ENCODE measurements at regions not wholly inside any gene's neighbourhood (a gene's known extent, or its start where the extent isn't known, plus 50 kb on each side); places are given as distances from the start of the nearest gene placed in this dataset.

DNA sequence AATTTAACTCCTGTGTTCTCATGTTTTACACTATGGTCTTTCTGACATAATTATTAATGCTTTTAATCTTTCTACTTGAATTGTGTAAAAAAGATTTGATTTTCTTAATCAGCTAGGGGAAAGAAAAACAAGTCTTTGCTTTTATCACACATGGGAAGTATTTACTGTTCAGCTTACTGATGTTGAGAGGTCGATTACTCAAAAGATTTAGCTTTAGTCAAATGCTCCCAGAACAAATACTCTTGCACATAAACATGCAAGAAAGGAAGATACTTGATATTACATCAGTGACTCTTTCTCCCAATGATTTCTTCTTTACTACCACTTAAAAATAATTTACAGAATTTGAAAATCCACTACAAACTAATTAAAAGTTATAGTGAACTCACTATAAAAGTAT, 198.3 kb upstream of the FAT4 start:
- DNase-seq (ENCODE audit: low read depth, low spot score): no peak
- Histone ChIP-seq H3K9me3 (replicated peaks; ENCODE audit: control insufficient read depth, insufficient read depth, low read length) (no peaks in the 10 kb centered on the region), H3K27me3 (replicated peaks in 1 of 2; ENCODE audit: control insufficient read depth in 2 of 2, insufficient read depth in 2 of 2, low read length in 1 of 2) (no peaks in the 10 kb centered on the region), H3K4me1 (ENCODE audit: control insufficient read depth, insufficient read depth, low read length) (no peaks in the 10 kb centered on the region), H3K9ac (ENCODE audit: control insufficient read depth, insufficient read depth, low read length) (no peak overlapping the region), H3K27ac (ENCODE audit: control insufficient read depth, insufficient read depth) (no peak overlapping the region), H4K20me1 (ENCODE audit: control insufficient read depth, insufficient read depth) (no peaks in the 10 kb centered on the region), H3K4me3 (no peak overlapping the region), H2AFZ (ENCODE audit: control insufficient read depth, low read depth, low read length) (no peak overlapping the region), H3K4me2 (ENCODE audit: control insufficient read depth, insufficient read depth) (no peak overlapping the region), H3K79me2 (ENCODE audit: control insufficient read depth, insufficient read depth, low read length) (no peaks in the 10 kb centered on the region), H3K36me3 (ENCODE audit: control insufficient read depth in 2 of 2, insufficient read depth in 2 of 2, low read length in 1 of 2) (no peaks in the 10 kb centered on the region)
- RAD21 ChIA-PET (ENCODE audit: unreplicated experiment): no interaction called here
- WGBS (ENCODE audit: insufficient coverage, insufficient replicate concordance, low lambda C conversion rate, missing lambda C conversion rate): 0% methylated on average over 1 of the region's 1 CpG
- ATAC-seq: no peak
- SMC1A ChIA-PET (ENCODE audit: uncharacterized antibody, unreplicated experiment): no interaction called here
- POLR2A ChIA-PET: no interaction called here
- intact Hi-C loops (cut with micrococcal nuclease; ENCODE audit: unreplicated experiment) (no loop called here), in situ Hi-C loops (cut with MboI) (no loop called here)
- BruUV-seq (replicated peaks): no TSS peak
- no peak for FAIRE-seq
- CTCF ChIA-PET: no interaction called here
- TF ChIP-seq TCF7 (IDR thresholded peaks at IDR 0.05; ENCODE audit: borderline replicate concordance): no peak
- TF ChIP-seq DPF2 (IDR thresholded peaks at IDR 0.05): no peak
- TF ChIP-seq, protein P1, sequence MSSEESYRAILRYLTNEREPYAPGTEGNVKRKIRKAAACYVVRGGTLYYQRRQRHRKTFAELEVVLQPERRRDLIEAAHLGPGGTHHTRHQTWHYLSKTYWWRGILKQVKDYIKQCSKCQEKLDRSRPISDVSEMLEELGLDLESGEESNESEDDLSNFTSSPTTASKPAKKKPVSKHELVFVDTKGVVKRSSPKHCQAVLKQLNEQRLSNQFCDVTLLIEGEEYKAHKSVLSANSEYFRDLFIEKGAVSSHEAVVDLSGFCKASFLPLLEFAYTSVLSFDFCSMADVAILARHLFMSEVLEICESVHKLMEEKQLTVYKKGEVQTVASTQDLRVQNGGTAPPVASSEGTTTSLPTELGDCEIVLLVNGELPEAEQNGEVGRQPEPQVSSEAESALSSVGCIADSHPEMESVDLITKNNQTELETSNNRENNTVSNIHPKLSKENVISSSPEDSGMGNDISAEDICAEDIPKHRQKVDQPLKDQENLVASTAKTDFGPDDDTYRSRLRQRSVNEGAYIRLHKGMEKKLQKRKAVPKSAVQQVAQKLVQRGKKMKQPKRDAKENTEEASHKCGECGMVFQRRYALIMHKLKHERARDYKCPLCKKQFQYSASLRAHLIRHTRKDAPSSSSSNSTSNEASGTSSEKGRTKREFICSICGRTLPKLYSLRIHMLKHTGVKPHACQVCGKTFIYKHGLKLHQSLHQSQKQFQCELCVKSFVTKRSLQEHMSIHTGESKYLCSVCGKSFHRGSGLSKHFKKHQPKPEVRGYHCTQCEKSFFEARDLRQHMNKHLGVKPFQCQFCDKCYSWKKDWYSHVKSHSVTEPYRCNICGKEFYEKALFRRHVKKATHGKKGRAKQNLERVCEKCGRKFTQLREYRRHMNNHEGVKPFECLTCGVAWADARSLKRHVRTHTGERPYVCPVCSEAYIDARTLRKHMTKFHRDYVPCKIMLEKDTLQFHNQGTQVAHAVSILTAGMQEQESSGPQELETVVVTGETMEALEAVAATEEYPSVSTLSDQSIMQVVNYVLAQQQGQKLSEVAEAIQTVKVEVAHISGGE (CRISPR knock-in tag; IDR thresholded peaks at IDR 0.05): no peak
- TF ChIP-seq ZZZ3 (IDR thresholded peaks at IDR 0.05; ENCODE audit: control insufficient read depth, insufficient read length, low read depth): no peak
- TF ChIP-seq, protein P2, sequence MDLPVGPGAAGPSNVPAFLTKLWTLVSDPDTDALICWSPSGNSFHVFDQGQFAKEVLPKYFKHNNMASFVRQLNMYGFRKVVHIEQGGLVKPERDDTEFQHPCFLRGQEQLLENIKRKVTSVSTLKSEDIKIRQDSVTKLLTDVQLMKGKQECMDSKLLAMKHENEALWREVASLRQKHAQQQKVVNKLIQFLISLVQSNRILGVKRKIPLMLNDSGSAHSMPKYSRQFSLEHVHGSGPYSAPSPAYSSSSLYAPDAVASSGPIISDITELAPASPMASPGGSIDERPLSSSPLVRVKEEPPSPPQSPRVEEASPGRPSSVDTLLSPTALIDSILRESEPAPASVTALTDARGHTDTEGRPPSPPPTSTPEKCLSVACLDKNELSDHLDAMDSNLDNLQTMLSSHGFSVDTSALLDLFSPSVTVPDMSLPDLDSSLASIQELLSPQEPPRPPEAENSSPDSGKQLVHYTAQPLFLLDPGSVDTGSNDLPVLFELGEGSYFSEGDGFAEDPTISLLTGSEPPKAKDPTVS (IDR thresholded peaks at IDR 0.05; ENCODE audit: low read depth, low read length): no peak
- TF ChIP-seq SRF (IDR thresholded peaks at IDR 0.05; ENCODE audit: low read depth in 2 of 2, low read length in 2 of 2): no peak
- TF ChIP-seq, protein P3, sequence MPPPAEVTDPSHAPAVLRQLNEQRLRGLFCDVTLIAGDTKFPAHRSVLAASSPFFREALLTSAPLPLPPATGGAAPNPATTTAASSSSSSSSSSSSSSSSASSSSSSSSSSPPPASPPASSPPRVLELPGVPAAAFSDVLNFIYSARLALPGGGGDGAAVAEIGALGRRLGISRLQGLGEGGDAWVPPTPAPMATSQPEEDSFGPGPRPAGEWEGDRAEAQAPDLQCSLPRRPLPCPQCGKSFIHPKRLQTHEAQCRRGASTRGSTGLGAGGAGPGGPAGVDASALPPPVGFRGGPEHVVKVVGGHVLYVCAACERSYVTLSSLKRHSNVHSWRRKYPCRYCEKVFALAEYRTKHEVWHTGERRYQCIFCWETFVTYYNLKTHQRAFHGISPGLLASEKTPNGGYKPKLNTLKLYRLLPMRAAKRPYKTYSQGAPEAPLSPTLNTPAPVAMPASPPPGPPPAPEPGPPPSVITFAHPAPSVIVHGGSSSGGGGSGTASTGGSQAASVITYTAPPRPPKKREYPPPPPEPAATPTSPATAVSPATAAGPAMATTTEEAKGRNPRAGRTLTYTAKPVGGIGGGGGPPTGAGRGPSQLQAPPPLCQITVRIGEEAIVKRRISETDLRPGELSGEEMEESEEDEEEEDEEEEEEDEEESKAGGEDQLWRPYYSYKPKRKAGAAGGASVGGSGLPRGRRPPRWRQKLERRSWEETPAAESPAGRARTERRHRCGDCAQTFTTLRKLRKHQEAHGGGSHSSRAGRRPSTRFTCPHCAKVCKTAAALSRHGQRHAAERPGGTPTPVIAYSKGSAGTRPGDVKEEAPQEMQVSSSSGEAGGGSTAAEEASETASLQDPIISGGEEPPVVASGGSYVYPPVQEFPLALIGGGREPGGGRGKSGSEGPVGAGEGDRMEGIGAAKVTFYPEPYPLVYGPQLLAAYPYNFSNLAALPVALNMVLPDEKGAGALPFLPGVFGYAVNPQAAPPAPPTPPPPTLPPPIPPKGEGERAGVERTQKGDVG (CRISPR knock-in tag; IDR thresholded peaks at IDR 0.05): no peak
- no peak for TF ChIP-seq IRF4 (IDR thresholded peaks at IDR 0.05; ENCODE audit: low read depth, low read length)
- TF ChIP-seq BCL11A (IDR thresholded peaks at IDR 0.05; ENCODE audit: low read depth, low read length): no peak
- TF ChIP-seq, protein P4, sequence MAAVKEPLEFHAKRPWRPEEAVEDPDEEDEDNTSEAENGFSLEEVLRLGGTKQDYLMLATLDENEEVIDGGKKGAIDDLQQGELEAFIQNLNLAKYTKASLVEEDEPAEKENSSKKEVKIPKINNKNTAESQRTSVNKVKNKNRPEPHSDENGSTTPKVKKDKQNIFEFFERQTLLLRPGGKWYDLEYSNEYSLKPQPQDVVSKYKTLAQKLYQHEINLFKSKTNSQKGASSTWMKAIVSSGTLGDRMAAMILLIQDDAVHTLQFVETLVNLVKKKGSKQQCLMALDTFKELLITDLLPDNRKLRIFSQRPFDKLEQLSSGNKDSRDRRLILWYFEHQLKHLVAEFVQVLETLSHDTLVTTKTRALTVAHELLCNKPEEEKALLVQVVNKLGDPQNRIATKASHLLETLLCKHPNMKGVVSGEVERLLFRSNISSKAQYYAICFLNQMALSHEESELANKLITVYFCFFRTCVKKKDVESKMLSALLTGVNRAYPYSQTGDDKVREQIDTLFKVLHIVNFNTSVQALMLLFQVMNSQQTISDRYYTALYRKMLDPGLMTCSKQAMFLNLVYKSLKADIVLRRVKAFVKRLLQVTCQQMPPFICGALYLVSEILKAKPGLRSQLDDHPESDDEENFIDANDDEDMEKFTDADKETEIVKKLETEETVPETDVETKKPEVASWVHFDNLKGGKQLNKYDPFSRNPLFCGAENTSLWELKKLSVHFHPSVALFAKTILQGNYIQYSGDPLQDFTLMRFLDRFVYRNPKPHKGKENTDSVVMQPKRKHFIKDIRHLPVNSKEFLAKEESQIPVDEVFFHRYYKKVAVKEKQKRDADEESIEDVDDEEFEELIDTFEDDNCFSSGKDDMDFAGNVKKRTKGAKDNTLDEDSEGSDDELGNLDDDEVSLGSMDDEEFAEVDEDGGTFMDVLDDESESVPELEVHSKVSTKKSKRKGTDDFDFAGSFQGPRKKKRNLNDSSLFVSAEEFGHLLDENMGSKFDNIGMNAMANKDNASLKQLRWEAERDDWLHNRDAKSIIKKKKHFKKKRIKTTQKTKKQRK (IDR thresholded peaks at IDR 0.05; ENCODE audit: low read depth, low read length): no peak

Measured in GM12878 (cell line).